K562 (cell line): ENCODE measurements at regions not wholly inside any gene's neighbourhood (a gene's known extent, or its start where the extent isn't known, plus 50 kb on each side); places are given as distances from the start of the nearest gene placed in this dataset.

Experiments
- ATAC-seq: fragments of 200-7000 bp; cut with Tn5 transposase; 3 replicates; pipeline ENCODE4 v1.9.1; 2020; ENCODE audit warnings: moderate library complexity
- BruUV-seq: library from RNA; stranded (reverse); fragments of 400-500 nt; replicated peaks from 2 replicates; lab custom pipeline; 2021; lab: Mats Ljungman, UMichigan
- CTCF ChIA-PET: fragments of 300-600 bp; formaldehyde crosslinking; extraction: SDS; loops from one replicate; lab custom pipeline; 2021; ENCODE audit warnings: low intra/inter-chr PET ratio; lab: Yijun Ruan, JAX
- POLR2A ChIA-PET: fragments of 300-600, 350-650 bp; sonication (Branson Sonifier 250); formaldehyde crosslinking; extraction: SDS; loops from one replicate; lab custom pipeline; 2021; ENCODE audit warnings: antibody characterized with exemption, inconsistent platforms; lab: Yijun Ruan, JAX
- DNase-seq, 4 experiments: peaks; one replicate each; pipeline versions ENCODE4 v3.0.0 to v3.0.0-alpha.2; 2011 to 2018; ENCODE audit warnings: low spot score in 3 of 4, mixed read lengths in 3 of 4; ENCODE audit errors: extremely low read depth in 1 of 4
- FAIRE-seq: peaks from 2 replicates; lab custom pipeline; 2011; peaks lifted over from hg19 to GRCh38; lab: Jason Lieb, UNC
- H2AFZ ChIP-seq: 2 replicates; pipeline ENCODE4 v1.6.0; 2011; ENCODE audit warnings: low read depth, low read length, control low read depth, inconsistent platforms
- H3K27ac ChIP-seq: fragments of 200-600 bp; 3 replicates; pipeline ENCODE4 v1.8.0; 2011; ENCODE audit warnings: low read depth, mild to moderate bottlenecking, control low read depth, inconsistent platforms, low read length, moderate library complexity, mixed read lengths; ENCODE audit errors: extremely low read depth
- H3K27me3 ChIP-seq, 2 experiments: fragments of 300-600 bp in 1 of 2; 2 replicates in 1 of 2; 3 replicates in 1 of 2; pipeline versions ENCODE4 v1.6.0 to v1.8.0; 2011; ENCODE audit warnings: inconsistent platforms in 2 of 2, low read length in 2 of 2, mild to moderate bottlenecking in 1 of 2, mixed read lengths in 1 of 2, moderate library complexity in 1 of 2; ENCODE audit not compliant: control insufficient read depth in 2 of 2, insufficient read depth in 2 of 2
- H3K36me3 ChIP-seq: fragments of 300-600 bp; 3 replicates; pipeline ENCODE4 v1.8.0; 2011; ENCODE audit warnings: mild to moderate bottlenecking, low read length, inconsistent platforms; ENCODE audit not compliant: control insufficient read depth, insufficient read depth
- H3K4me1 ChIP-seq, 2 experiments: fragments of 200-600 bp in 1 of 2; replicated peaks in 1 of 2; 2 replicates in 1 of 2; 3 replicates in 1 of 2; pipeline versions ENCODE4 v1.5.1 to v1.8.0; 2011; ENCODE audit warnings: inconsistent platforms in 2 of 2, low read length in 2 of 2, mild to moderate bottlenecking in 1 of 2, mixed read lengths in 1 of 2, moderate library complexity in 1 of 2; ENCODE audit not compliant: control insufficient read depth in 2 of 2, insufficient read depth in 2 of 2
- H3K4me2 ChIP-seq: 2 replicates; pipeline ENCODE4 v1.6.1; 2011; ENCODE audit warnings: low read length, control low read depth, inconsistent platforms, mixed read lengths; ENCODE audit not compliant: insufficient read depth
- H3K4me3 ChIP-seq: fragments of 200-600 bp; sonication (generic), shearing (Covaris generic); 2 replicates; pipeline ENCODE4 v1.5.1; 2016; ENCODE audit warnings: control low read depth, inconsistent platforms
- H3K79me2 ChIP-seq: fragments of 200-600 bp; 3 replicates; pipeline ENCODE4 v1.8.0; 2011; ENCODE audit warnings: low read length, inconsistent platforms; ENCODE audit not compliant: control insufficient read depth, insufficient read depth
- H3K9ac ChIP-seq, 2 experiments: 2 replicates each; pipeline versions ENCODE4 v1.6.0 to v1.6.1; 2011; ENCODE audit warnings: low read depth in 2 of 2, low read length in 2 of 2, control low read depth in 1 of 2, inconsistent platforms in 1 of 2, mild to moderate bottlenecking in 1 of 2, mixed read lengths in 1 of 2; ENCODE audit not compliant: insufficient read depth in 1 of 2
- H3K9me1 ChIP-seq: one replicate; pipeline ENCODE4 v1.6.0; 2011; ENCODE audit warnings: inconsistent platforms, mild to moderate bottlenecking, low read length, moderate library complexity; ENCODE audit not compliant: control insufficient read depth, insufficient read depth
- H3K9me3 ChIP-seq: replicated peaks from 2 replicates; pipeline ENCODE4 v1.5.1; 2011; ENCODE audit warnings: low read depth, low read length, inconsistent platforms; ENCODE audit not compliant: control insufficient read depth, insufficient read depth
- H4K20me1 ChIP-seq: replicated peaks from 2 replicates; pipeline ENCODE4 v1.6.1; 2011; ENCODE audit warnings: low read length, inconsistent platforms, mixed read lengths; ENCODE audit not compliant: control insufficient read depth, insufficient read depth
- BRCA1 ChIP-seq, 2 experiments: fragments of 450-650 bp in 1 of 2; sonication (generic) in 1 of 2; formaldehyde crosslinking in 1 of 2; IDR thresholded peaks; 2 replicates each; pipeline versions ENCODE4 v1.5.0 to v1.6.1; 2017 to 2020; ENCODE audit warnings: mild to moderate bottlenecking in 1 of 2, missing genetic modification reagents in 1 of 2
- CAMTA2 ChIP-seq: fragments of 250-450 bp; sonication (Bioruptor Pico); conservative IDR thresholded peaks from 2 replicates; pipeline ENCODE4 v1.5.1; 2022
- COPS2 ChIP-seq: fragments of 450-650 bp; conservative IDR thresholded peaks from 2 replicates; pipeline ENCODE4 v1.6.1; 2016; ENCODE audit warnings: mild to moderate bottlenecking, moderate library complexity
- HCFC1 ChIP-seq: IDR thresholded peaks from 2 replicates; pipeline ENCODE4 v1.6.1; 2012; ENCODE audit warnings: low read depth, low read length, improper control_type of control experiment
- ZBTB40 ChIP-seq, 2 experiments: fragments of 450-650 bp in 1 of 2; sonication (generic) in 1 of 2; formaldehyde crosslinking in 1 of 2; IDR thresholded peaks; 2 replicates each; pipeline versions ENCODE4 v1.7.1 to v1.9.0; 2016 to 2022; ENCODE audit warnings: inconsistent platforms in 1 of 2, mild to moderate bottlenecking in 1 of 2, missing genetic modification reagents in 1 of 2
- ZNF146 ChIP-seq: IDR thresholded peaks from one replicate; pipeline ENCODE4 v1.6.1; 2018; ENCODE audit warnings: missing compliant biosample characterization; ENCODE audit not compliant: unreplicated experiment
- ZNF282 ChIP-seq: sonication (generic); formaldehyde crosslinking; IDR thresholded peaks from 2 replicates; pipeline ENCODE4 v1.8.1; 2023; ENCODE audit warnings: missing genetic modification reagents
- ZNF764 ChIP-seq: fragments of 250-450 bp; sonication (Bioruptor Pico); IDR thresholded peaks from 2 replicates; pipeline ENCODE4 v1.4.0; 2020; ENCODE audit warnings: low read depth, mild to moderate bottlenecking, moderate library complexity
- WGBS: fragments of 100-300 bp; shearing (Covaris generic); methylation state at CpG from one replicate; pipeline ENCODE4 v1.1.6; 2016; ENCODE audit warnings: low coverage, mixed read lengths; ENCODE audit not compliant: insufficient coverage; ENCODE audit errors: missing lambda C conversion rate; 5-methylcytosine and 5-hydroxymethylcytosine counted together
- in situ Hi-C: fragments of 300-500 bp; cut with MboI; formaldehyde crosslinking; loops from 4 replicates; pipeline ENCODE4 v1.15.0; 2018; ENCODE audit warnings: inconsistent platforms, mixed read lengths
- intact Hi-C: fragments of 100-400 bp; cut with micrococcal nuclease; formaldehyde crosslinking; loops from 2 replicates; pipeline ENCODE4 v1.14.2; 2022
- TF ChIP-seq, protein P1 (sequence below): IDR thresholded peaks from 2 replicates; pipeline ENCODE4 v1.6.1; 2011; ENCODE audit not compliant: insufficient read length; ENCODE audit errors: extremely low read depth

- BruUV-seq = no TSS peak
- Histone ChIP-seq H3K27me3 (peaks cover 38 to 43% of the 10 kb centered on the region in 2 experiments; a peak in 4 of 5 replicates), H3K9ac (no peak overlapping the region), H2AFZ (no peak overlapping the region), H3K4me2 (no peak overlapping the region), H3K9me3 (no peaks in the 10 kb centered on the region), H4K20me1 (no peaks in the 10 kb centered on the region; the same call in 1 of the 2 replicates), H3K79me2 (no peaks in the 10 kb centered on the region), H3K9me1 (no peaks in the 10 kb centered on the region), H3K27ac (no peak overlapping the region), H3K36me3 (no peaks in the 10 kb centered on the region), H3K4me1 (no peaks in the 10 kb centered on the region; a peak in 1 of 5 replicates), H3K4me3 (no peak overlapping the region)
- ATAC-seq (no peak), DNase-seq (no peak), FAIRE-seq (no peak)
- 0% methylated on average over 7 of the region's 8 CpGs for WGBS
- ChIA-PET POLR2A (interaction anchor here (0.6 to 0.8 kb wide), 2 partner anchors 18 to 105 kb away, joined by 3 to 4 read pairs; no protein-coding TSS in a partner anchor), CTCF (no interaction called here)
- in situ Hi-C loops = no loop called here
- intact Hi-C loops = no loop called here
- TF ChIP-seq, protein P1, sequence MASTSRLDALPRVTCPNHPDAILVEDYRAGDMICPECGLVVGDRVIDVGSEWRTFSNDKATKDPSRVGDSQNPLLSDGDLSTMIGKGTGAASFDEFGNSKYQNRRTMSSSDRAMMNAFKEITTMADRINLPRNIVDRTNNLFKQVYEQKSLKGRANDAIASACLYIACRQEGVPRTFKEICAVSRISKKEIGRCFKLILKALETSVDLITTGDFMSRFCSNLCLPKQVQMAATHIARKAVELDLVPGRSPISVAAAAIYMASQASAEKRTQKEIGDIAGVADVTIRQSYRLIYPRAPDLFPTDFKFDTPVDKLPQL = no peak
- TF ChIP-seq ZBTB40 (IDR thresholded peaks at IDR 0.05) (no peak), ZBTB40 (CRISPR knock-in tag; IDR thresholded peaks at IDR 0.05) (no peak), ZNF282 (CRISPR knock-in tag) (no peak), ZNF764 (CRISPR knock-in tag) (no peak), ZNF146 (CRISPR knock-in tag) (no peak), HCFC1 (no peak), BRCA1 (IDR thresholded peaks at IDR 0.05) (no peak), BRCA1 (CRISPR knock-in tag; IDR thresholded peaks at IDR 0.05) (no peak), CAMTA2 (CRISPR knock-in tag) (no peak), COPS2 (no peak)
These were observed 64.6 kb upstream of the ZFR start for GRCh38 chr5:32508806-32509805.
